ENCODE measurements at regions not wholly inside any gene's neighbourhood (a gene's known extent, or its start where the extent isn't known, plus 50 kb on each side); places are given as distances from the start of the nearest gene placed in this dataset.
A peak's percentile ranks its signal among the peaks of the same experiment; 100 is the strongest.

- peak overlapping the region; percentile 33 for H3K4me3 ChIP-seq (ENCODE audit: low read length)
- peaks cover 10% of the 10 kb centered on the region for H3K4me1 ChIP-seq (ENCODE audit: control insufficient read depth, low read depth, low read length)
- H3K9ac ChIP-seq (ENCODE audit: low read length), result no peak overlapping the region
- no peaks in the 10 kb centered on the region for H3K36me3 ChIP-seq (ENCODE audit: control insufficient read depth, low read depth, low read length)
- H3K27me3 ChIP-seq (ENCODE audit: control insufficient read depth, insufficient read depth, low read length), result no peaks in the 10 kb centered on the region
- H3K27ac ChIP-seq (ENCODE audit: low read length), result no peak overlapping the region
- no peaks in the 10 kb centered on the region for H3K9me3 ChIP-seq (ENCODE audit: control insufficient read depth, low read depth, low read length)
These were observed 175.7 kb downstream of the FGF9 start for GRCh38 chr13:21846605-21847004.

DNA sequence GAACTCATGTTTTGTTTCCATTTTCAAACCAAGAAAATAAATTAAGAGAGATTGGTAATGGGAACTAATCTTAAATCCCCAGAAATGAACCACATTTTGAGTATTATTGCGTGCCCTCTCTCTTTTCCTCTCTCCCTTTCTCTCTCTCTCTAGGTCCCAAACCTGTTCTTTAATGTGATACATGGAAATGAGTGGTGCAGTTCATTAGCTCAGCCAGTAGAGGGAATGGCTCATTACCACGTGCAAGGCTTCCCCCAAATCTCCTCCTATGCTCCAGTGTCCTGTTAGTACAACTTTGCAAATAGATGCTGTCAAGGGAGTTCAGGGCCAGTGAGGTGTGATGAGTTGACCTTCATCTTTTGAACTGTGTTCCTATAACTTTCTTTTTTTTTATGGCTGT lies 178.4 kb downstream of the FGF9 start:
- no peaks in the 10 kb centered on the region for H3K36me3 ChIP-seq (ENCODE audit: control insufficient read depth, low read depth, low read length)
- no peaks in the 10 kb centered on the region for H3K27me3 ChIP-seq (ENCODE audit: control insufficient read depth, insufficient read depth, low read length)
- H3K9ac ChIP-seq (ENCODE audit: low read length), result no peak overlapping the region
- no peak overlapping the region for H3K27ac ChIP-seq (ENCODE audit: low read length)
- H3K4me1 ChIP-seq (ENCODE audit: control insufficient read depth, low read depth, low read length), result peaks cover 10% of the 10 kb centered on the region
- no peaks in the 10 kb centered on the region for H3K9me3 ChIP-seq (ENCODE audit: control insufficient read depth, low read depth, low read length)
- H3K4me3 ChIP-seq (ENCODE audit: low read length), result no peak overlapping the region

GRCh38 chr13:21850013-21851006 lies 179.4 kb downstream of the FGF9 start:
- Histone ChIP-seq H3K27me3 (ENCODE audit: control insufficient read depth, insufficient read depth, low read length) (no peaks in the 10 kb centered on the region), H3K9me3 (ENCODE audit: control insufficient read depth, low read depth, low read length) (no peaks in the 10 kb centered on the region), H3K9ac (ENCODE audit: low read length) (no peak overlapping the region), H3K36me3 (ENCODE audit: control insufficient read depth, low read depth, low read length) (no peaks in the 10 kb centered on the region), H3K27ac (ENCODE audit: low read length) (no peak overlapping the region), H3K4me3 (ENCODE audit: low read length) (no peak overlapping the region), H3K4me1 (ENCODE audit: control insufficient read depth, low read depth, low read length) (peaks cover 10% of the 10 kb centered on the region)

DNA sequence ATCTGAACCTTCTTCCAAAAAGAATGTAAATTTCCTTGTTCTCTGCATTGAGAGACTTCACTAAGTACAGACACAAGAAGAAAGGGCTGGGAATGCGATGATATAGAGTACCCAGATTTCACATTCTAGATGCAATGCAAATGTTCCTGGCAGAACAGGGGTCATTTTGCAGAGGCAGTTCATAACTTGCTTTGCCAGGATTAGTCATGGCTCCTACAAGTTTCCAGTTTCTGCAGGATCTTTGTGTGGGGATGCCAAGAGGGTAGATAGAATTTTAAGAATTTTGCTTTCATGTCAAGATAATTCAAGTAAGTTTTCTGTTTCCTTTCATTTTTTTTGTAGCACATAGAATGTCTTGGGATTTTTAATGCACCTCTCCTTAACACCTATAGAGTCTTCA lies 181.2 kb downstream of the FGF9 start:
- Histone ChIP-seq H3K27me3 (ENCODE audit: control insufficient read depth, insufficient read depth, low read length) (no peaks in the 10 kb centered on the region), H3K9me3 (ENCODE audit: control insufficient read depth, low read depth, low read length) (no peaks in the 10 kb centered on the region), H3K9ac (ENCODE audit: low read length) (no peak overlapping the region), H3K4me1 (ENCODE audit: control insufficient read depth, low read depth, low read length) (peaks cover 2% of the 10 kb centered on the region), H3K36me3 (ENCODE audit: control insufficient read depth, low read depth, low read length) (no peaks in the 10 kb centered on the region), H3K27ac (ENCODE audit: low read length) (no peak overlapping the region), H3K4me3 (ENCODE audit: low read length) (no peak overlapping the region)

- no peak overlapping the region for H3K4me3 ChIP-seq (ENCODE audit: low read length)
- H3K9me3 ChIP-seq (ENCODE audit: control insufficient read depth, low read depth, low read length), result no peaks in the 10 kb centered on the region
- no peaks in the 10 kb centered on the region for H3K36me3 ChIP-seq (ENCODE audit: control insufficient read depth, low read depth, low read length)
- H3K4me1 ChIP-seq (ENCODE audit: control insufficient read depth, low read depth, low read length), result no peaks in the 10 kb centered on the region
- H3K27me3 ChIP-seq (ENCODE audit: control insufficient read depth, insufficient read depth, low read length), result no peaks in the 10 kb centered on the region
- H3K27ac ChIP-seq (ENCODE audit: low read length), result no peak overlapping the region
- no peak overlapping the region for H3K9ac ChIP-seq (ENCODE audit: low read length)
These were observed 182.9 kb downstream of the FGF9 start for GRCh38 chr13:21853779-21854178.

GRCh38 chr13:21868823-21869222 lies 197.9 kb downstream of the FGF9 start:
- no peak overlapping the region for H3K27ac ChIP-seq (ENCODE audit: low read length)
- no peaks in the 10 kb centered on the region for H3K36me3 ChIP-seq (ENCODE audit: control insufficient read depth, low read depth, low read length)
- H3K9me3 ChIP-seq (ENCODE audit: control insufficient read depth, low read depth, low read length), result no peaks in the 10 kb centered on the region
- H3K4me1 ChIP-seq (ENCODE audit: control insufficient read depth, low read depth, low read length), result no peaks in the 10 kb centered on the region
- no peaks in the 10 kb centered on the region for H3K27me3 ChIP-seq (ENCODE audit: control insufficient read depth, insufficient read depth, low read length)
- H3K4me3 ChIP-seq (ENCODE audit: low read length), result no peak overlapping the region
- no peak overlapping the region for H3K9ac ChIP-seq (ENCODE audit: low read length)

DNA sequence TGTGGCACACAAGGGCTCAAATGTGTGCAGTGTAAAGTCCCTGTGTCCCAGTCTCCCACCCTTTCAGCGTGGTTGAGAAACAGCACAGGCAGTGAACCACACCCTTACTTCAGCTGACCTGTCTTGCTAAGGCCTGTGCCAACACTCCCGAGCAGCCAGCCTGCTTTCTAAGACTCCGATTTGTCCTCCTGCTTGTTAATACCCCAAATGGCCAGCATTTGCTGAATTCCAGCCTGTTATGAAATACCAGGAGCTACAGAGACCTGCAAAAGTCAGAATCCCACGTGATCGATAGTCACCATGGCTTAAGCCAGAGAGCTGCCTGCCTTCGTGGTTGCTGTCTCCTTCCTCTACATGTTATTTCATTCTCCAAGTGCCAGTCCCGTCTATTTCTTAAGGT lies 200.5 kb downstream of the FGF9 start:
- Histone ChIP-seq H3K27me3 (ENCODE audit: control insufficient read depth, insufficient read depth, low read length) (no peaks in the 10 kb centered on the region), H3K4me1 (ENCODE audit: control insufficient read depth, low read depth, low read length) (no peaks in the 10 kb centered on the region), H3K4me3 (ENCODE audit: low read length) (no peak overlapping the region), H3K36me3 (ENCODE audit: control insufficient read depth, low read depth, low read length) (no peaks in the 10 kb centered on the region), H3K27ac (ENCODE audit: low read length) (no peak overlapping the region), H3K9me3 (ENCODE audit: control insufficient read depth, low read depth, low read length) (no peaks in the 10 kb centered on the region), H3K9ac (ENCODE audit: low read length) (no peak overlapping the region)

DNA sequence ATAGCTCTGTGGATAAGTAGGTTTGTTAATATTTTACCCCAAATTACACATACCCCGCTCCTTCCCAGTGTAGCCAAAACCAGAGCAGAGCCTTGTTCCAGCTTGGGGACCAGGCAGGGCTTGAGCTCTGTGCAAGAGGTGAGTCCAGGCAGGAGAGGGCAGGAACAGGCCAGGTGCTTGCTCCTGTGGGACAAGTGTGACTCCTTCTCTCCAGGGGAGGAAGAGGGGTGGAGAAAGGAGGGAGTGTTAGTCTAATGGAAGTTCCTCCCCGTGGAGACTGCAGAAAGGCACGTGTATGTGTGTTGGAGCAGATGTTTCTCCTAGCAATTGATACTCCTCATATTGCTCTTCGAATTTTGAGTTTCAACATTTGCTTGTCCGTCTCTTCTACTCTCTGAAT lies 201.0 kb downstream of the FGF9 start:
- H3K27me3 ChIP-seq (ENCODE audit: control insufficient read depth, insufficient read depth, low read length), result no peaks in the 10 kb centered on the region
- H3K36me3 ChIP-seq (ENCODE audit: control insufficient read depth, low read depth, low read length), result no peaks in the 10 kb centered on the region

GRCh38 chr13:21872795-21873194 lies 201.9 kb downstream of the FGF9 start:
- no peak overlapping the region for H3K9ac ChIP-seq (ENCODE audit: low read length)
- H3K4me1 ChIP-seq (ENCODE audit: control insufficient read depth, low read depth, low read length), result no peaks in the 10 kb centered on the region
- H3K36me3 ChIP-seq (ENCODE audit: control insufficient read depth, low read depth, low read length), result no peaks in the 10 kb centered on the region
- no peaks in the 10 kb centered on the region for H3K9me3 ChIP-seq (ENCODE audit: control insufficient read depth, low read depth, low read length)
- H3K4me3 ChIP-seq (ENCODE audit: low read length), result no peak overlapping the region
- H3K27me3 ChIP-seq (ENCODE audit: control insufficient read depth, insufficient read depth, low read length), result no peaks in the 10 kb centered on the region
- H3K27ac ChIP-seq (ENCODE audit: low read length), result no peak overlapping the region

More for the DNA sequence above, 201.0 kb downstream of the FGF9 start:
- H3K4me3 ChIP-seq (ENCODE audit: low read length), result no peak overlapping the region
- H3K9me3 ChIP-seq (ENCODE audit: control insufficient read depth, low read depth, low read length), result no peaks in the 10 kb centered on the region
- no peak overlapping the region for H3K9ac ChIP-seq (ENCODE audit: low read length)
- no peak overlapping the region for H3K27ac ChIP-seq (ENCODE audit: low read length)
- H3K4me1 ChIP-seq (ENCODE audit: control insufficient read depth, low read depth, low read length), result no peaks in the 10 kb centered on the region

- Histone ChIP-seq H3K36me3 (ENCODE audit: control insufficient read depth, low read depth, low read length) (no peaks in the 10 kb centered on the region), H3K4me3 (ENCODE audit: low read length) (no peak overlapping the region), H3K4me1 (ENCODE audit: control insufficient read depth, low read depth, low read length) (no peaks in the 10 kb centered on the region), H3K9me3 (ENCODE audit: control insufficient read depth, low read depth, low read length) (no peaks in the 10 kb centered on the region), H3K27ac (ENCODE audit: low read length) (no peak overlapping the region), H3K9ac (ENCODE audit: low read length) (no peak overlapping the region), H3K27me3 (ENCODE audit: control insufficient read depth, insufficient read depth, low read length) (no peaks in the 10 kb centered on the region)
These were observed 204.2 kb downstream of the FGF9 start for GRCh38 chr13:21875116-21875515.

GRCh38 chr13:21879263-21879914 lies 208.5 kb downstream of the FGF9 start:
- Histone ChIP-seq H3K27ac (ENCODE audit: low read length) (no peak overlapping the region), H3K36me3 (ENCODE audit: control insufficient read depth, low read depth, low read length) (no peaks in the 10 kb centered on the region), H3K4me3 (ENCODE audit: low read length) (no peak overlapping the region), H3K4me1 (ENCODE audit: control insufficient read depth, low read depth, low read length) (no peaks in the 10 kb centered on the region), H3K9me3 (ENCODE audit: control insufficient read depth, low read depth, low read length) (no peaks in the 10 kb centered on the region), H3K27me3 (ENCODE audit: control insufficient read depth, insufficient read depth, low read length) (no peaks in the 10 kb centered on the region), H3K9ac (ENCODE audit: low read length) (no peak overlapping the region)
